ENCODE measurements at regions not wholly inside any gene's neighbourhood (a gene's known extent, or its start where the extent isn't known, plus 50 kb on each side); places are given as distances from the start of the nearest gene placed in this dataset.
A peak's percentile ranks its signal among the peaks of the same experiment; 100 is the strongest.

DNA sequence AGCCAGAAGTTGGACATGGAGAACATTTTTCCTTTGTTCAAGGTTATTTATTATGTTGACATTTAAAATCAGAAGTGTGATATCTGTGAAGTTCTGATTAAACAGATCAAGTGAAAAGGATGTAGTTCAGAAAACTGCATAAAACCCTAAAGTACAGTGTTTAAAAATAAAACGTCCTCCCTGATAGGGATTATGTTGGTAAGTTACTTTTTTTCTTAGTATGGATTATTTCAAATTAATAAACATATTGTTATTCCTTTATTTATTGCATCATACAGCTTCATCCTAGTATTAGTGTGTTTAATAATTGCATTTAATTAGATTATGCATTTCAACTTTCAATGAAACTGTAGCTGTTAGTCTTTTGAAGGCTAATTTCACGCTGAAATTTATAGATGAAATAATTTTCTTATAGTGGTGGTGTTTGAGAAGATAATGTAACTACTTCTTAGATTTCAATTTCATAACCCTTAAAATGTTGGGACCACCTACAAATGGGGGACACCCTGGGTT lies 157.9 kb upstream of the DMRT1 start:
- DNase-seq, result no peak
- Histone ChIP-seq H2BK20ac (ENCODE audit: low read depth, low read length) (peak overlapping the region; percentile 94), H3K14ac (replicated peaks; ENCODE audit: low read depth, low read length) (peak overlapping the region; percentile 97; the same call in 1 of the 2 replicates), H3K18ac (ENCODE audit: low read depth, low read length) (peak overlapping the region; percentile 63; the same call in 1 of the 2 replicates), H3K56ac (ENCODE audit: extremely low read depth, insufficient read depth, low read length) (peak overlapping the region; percentile 96; the same call in 1 of the 2 replicates), H3K27ac (ENCODE audit: insufficient read depth, low read length) (peak overlapping the region; percentile 76), H4K91ac (ENCODE audit: insufficient read depth, low read depth, low read length) (peak overlapping the region; percentile 95; the same call in 1 of the 2 replicates), H3K4me2 (ENCODE audit: low read depth, low read length) (peak overlapping the region; percentile 80), H2AFZ (replicated peaks; ENCODE audit: low read length, poor library complexity) (peak overlapping the region; percentile 60), H3K27me3 (ENCODE audit: control insufficient read depth, insufficient read depth, low read length) (no peaks in the 10 kb centered on the region), H2BK15ac (ENCODE audit: low read depth, low read length) (0 out of 3 replicates have a peak overlapping the region, but pooled peaks have one; percentile 97), H2AK9ac (replicated peaks; ENCODE audit: low read depth, low read length, poor library complexity) (no peak overlapping the region), H2BK120ac (ENCODE audit: low read depth, low read length) (peak overlapping the region; percentile 98), H3K4me3 (ENCODE audit: insufficient read depth, low read depth, low read length) (no peak overlapping the region), H3K23ac (ENCODE audit: low read depth, low read length) (peak overlapping the region; percentile 98), H3K9me1 (ENCODE audit: insufficient read depth, low read length) (peaks cover 12% of the 10 kb centered on the region), H3K36me3 (ENCODE audit: control insufficient read depth, insufficient read depth, low read length) (no peaks in the 10 kb centered on the region), H3K4ac (ENCODE audit: low read depth, low read length) (peak overlapping the region; percentile 95; the same call in 1 of the 2 replicates), H4K5ac (ENCODE audit: low read depth, low read length) (peak overlapping the region; percentile 70; the same call in 1 of the 2 replicates), H2AK5ac (ENCODE audit: low read depth, low read length) (no peak overlapping the region), H2BK5ac (ENCODE audit: low read depth, low read length, poor library complexity, severe bottlenecking) (peak overlapping the region; percentile 98), H3K79me1 (ENCODE audit: low read depth in 1 of 2, low read length in 2 of 2) (peaks cover 9 to 31% of the 10 kb centered on the region in 2 experiments), H4K8ac (ENCODE audit: low read depth in 2 of 2, low read length in 2 of 2) (peak overlapping the region in 1 of 2 experiments; percentile 93; a peak in 3 of 4 replicates), H3K9me3 (ENCODE audit: control insufficient read depth, insufficient read depth, low read length) (no peaks in the 10 kb centered on the region), H3K9ac (ENCODE audit: low read depth, low read length) (no peak overlapping the region), H3K4me1 (ENCODE audit: control insufficient read depth, insufficient read depth, low read length) (peaks cover 17% of the 10 kb centered on the region), H4K20me1 (ENCODE audit: insufficient read depth, low read length) (no peaks in the 10 kb centered on the region)
- WGBS, 2 experiments (ENCODE audit: extremely low coverage in 2 of 2, insufficient read length in 1 of 2), result no CpG with 5 or more reads among the region's 2 CpGs
- ATAC-seq (ENCODE audit: low read depth), result no peak
- BruUV-seq (replicated peaks), result no TSS peak
- dilution Hi-C loops (cut with HindIII; ENCODE audit: low sequenced_read_pairs, unreplicated experiment), result no loop called here
- ChIA-PET POLR2A (ENCODE audit: unreplicated experiment) (interaction anchor here (0.8 to 1.7 kb wide), 2 partner anchors 10 to 70 kb away, joined by 3 to 20 read pairs; no protein-coding TSS in a partner anchor), CTCF (interaction anchor here (0.7 to 1.3 kb wide), 4 partner anchors 10 to 46 kb away, joined by 3 to 5 read pairs (median 4); no protein-coding TSS in a partner anchor)
- in situ Hi-C loops (cut with MboI; ENCODE audit: low sequenced_read_pairs), result no loop called here
- intact Hi-C loops (cut with micrococcal nuclease), result loop anchor here (1.0 kb wide), 1 partner anchor 123 kb away; no protein-coding TSS in a partner anchor
- TF ChIP-seq MAZ (IDR thresholded peaks at IDR 0.05; ENCODE audit: borderline replicate concordance, low read depth, low read length) (no peak), CEBPB (IDR thresholded peaks at IDR 0.05; ENCODE audit: low read depth, low read length) (peak; percentile 59; the same call in 1 of the 2 replicates)

All from IMR-90 (cell line).